ENCODE measurements at regions not wholly inside any gene's neighbourhood (a gene's known extent, or its start where the extent isn't known, plus 50 kb on each side); places are given as distances from the start of the nearest gene placed in this dataset.

DNA sequence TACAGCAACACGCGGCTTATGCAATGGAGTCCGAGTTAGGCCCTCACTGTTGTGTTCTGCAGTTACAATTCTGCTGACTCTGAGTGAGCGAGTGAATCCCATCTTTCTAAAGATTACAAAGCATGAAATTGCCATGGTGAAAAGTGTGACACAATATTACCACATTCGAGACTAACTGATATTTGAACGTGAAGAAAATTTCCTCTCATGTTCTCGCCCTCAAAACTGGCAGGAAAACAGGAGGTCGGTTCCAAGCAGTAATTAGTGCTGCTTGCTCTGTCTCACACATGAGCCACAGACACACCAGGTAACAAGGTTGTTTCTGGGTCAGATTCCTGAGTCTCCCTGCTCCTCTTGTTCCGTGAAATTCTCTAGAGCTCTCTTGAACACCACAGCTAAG is 93.7 kb upstream of the RIOK3 start:
- TF ChIP-seq EZH2phosphoT487 (IDR thresholded peaks at IDR 0.05; ENCODE audit: insufficient read depth, low read depth), result no peak
- TF ChIP-seq EZH2 (IDR thresholded peaks at IDR 0.05; ENCODE audit: insufficient read depth, poor library complexity, severe bottlenecking), result no peak
